Body of pancreas (tissue), 4 donors: ENCODE measurements at regions not wholly inside any gene's neighbourhood (a gene's known extent, or its start where the extent isn't known, plus 50 kb on each side); places are given as distances from the start of the nearest gene placed in this dataset.
A peak's percentile ranks its signal among the peaks of the same experiment; 100 is the strongest.

Source experiments
- ATAC-seq: fragments of 150-250 bp; one replicate; pipeline ENCODE4 v1.9.1; 2016
- DNase-seq, 4 donors: peaks; one replicate each; pipeline ENCODE4 v3.0.0-alpha.2; 2019
- H3K27ac ChIP-seq, 4 donors: fragments of 200-600 bp; sonication (generic); 1 replicate in 3 of 4; 2 replicates in 1 of 4; pipeline versions ENCODE4 v1.5.1 to v1.6.1; 2016 to 2019; ENCODE audit warnings: mild to moderate bottlenecking in 1 of 4, mixed read lengths in 1 of 4, moderate library complexity in 1 of 4
- H3K27me3 ChIP-seq, 2 donors: fragments of 200-600 bp; sonication (generic); one replicate each; pipeline ENCODE4 v1.6.0; 2016; ENCODE audit warnings: mild to moderate bottlenecking in 1 of 2
- H3K36me3 ChIP-seq, 2 donors: fragments of 200-600 bp; sonication (generic); replicated peaks in 1 of 2; 2 replicates each; pipeline ENCODE4 v1.5.1; 2016; ENCODE audit warnings: low read depth in 2 of 2; ENCODE audit not compliant: insufficient read depth in 1 of 2
- H3K4me1 ChIP-seq: fragments of 200-600 bp; sonication (generic); one replicate; pipeline ENCODE4 v1.6.0; 2016
- H3K4me3 ChIP-seq, 2 donors: fragments of 200-600 bp; sonication (generic); 1 replicate in 1 of 2; 2 replicates in 1 of 2; pipeline ENCODE4 v1.5.1; 2016 to 2019
- H3K9me3 ChIP-seq, 3 donors: fragments of 200-600 bp; sonication (generic); 1 replicate in 2 of 3; 2 replicates in 1 of 3; pipeline ENCODE4 v1.5.1; 2016
- POLR2A ChIP-seq, 3 donors: fragments of 450-650 bp; IDR thresholded peaks; one replicate each; pipeline ENCODE4 v1.6.1; 2016; ENCODE audit warnings: antibody characterized with exemption in 3 of 3, mild to moderate bottlenecking in 2 of 3
- WGBS, 2 donors: methylation state at CpG; one replicate each; pipeline ENCODE4 v1.1.5; 2017; 5-methylcytosine and 5-hydroxymethylcytosine counted together
- intact Hi-C: fragments of 100-400 bp; cut with DNase I; formaldehyde crosslinking; loops from one replicate; pipeline ENCODE4 v1.15.1; 2023
- TF ChIP-seq, protein P1 (sequence below), 7 experiments: fragments of 450-650 bp in 4 of 7; fragments of 200-600 bp in 3 of 7; sonication (generic) in 3 of 7; IDR thresholded peaks; one replicate each; pipeline ENCODE4 v1.5.1; 2016 to 2019; ENCODE audit warnings: antibody characterized with exemption in 7 of 7

DNA sequence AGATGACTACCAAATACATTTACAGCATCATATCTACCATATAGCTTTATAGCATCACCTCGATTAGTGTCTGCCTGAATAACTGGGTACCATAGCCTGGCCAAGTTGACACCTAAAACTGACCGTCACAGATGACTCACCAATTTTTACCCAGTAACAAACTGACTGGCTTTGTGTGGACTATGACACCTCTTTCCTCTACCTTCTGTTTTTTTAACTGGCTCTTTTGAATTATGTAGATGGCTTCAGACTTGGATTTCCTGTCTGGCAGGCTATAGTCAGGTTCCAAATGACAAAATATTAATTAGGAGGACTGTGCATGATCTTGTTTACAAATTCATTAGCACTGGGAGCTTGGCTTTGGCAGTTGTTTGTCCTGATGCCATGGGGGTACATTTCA lies 360.3 kb downstream of the TGFB2 start:
- ATAC-seq (no peak), DNase-seq (no peak)
- Histone ChIP-seq H3K27me3 (no peaks in the 10 kb centered on the region), H3K9me3 (no peaks in the 10 kb centered on the region), H3K4me3 (no peak overlapping the region), H3K27ac (no peak overlapping the region), H3K36me3 (no peaks in the 10 kb centered on the region), H3K4me1 (no peaks in the 10 kb centered on the region)
- 85 to 88% methylated on average over 2 of the region's 2 CpGs for WGBS, 2 donors
- intact Hi-C loops: no loop called here
- TF ChIP-seq, protein P1, sequence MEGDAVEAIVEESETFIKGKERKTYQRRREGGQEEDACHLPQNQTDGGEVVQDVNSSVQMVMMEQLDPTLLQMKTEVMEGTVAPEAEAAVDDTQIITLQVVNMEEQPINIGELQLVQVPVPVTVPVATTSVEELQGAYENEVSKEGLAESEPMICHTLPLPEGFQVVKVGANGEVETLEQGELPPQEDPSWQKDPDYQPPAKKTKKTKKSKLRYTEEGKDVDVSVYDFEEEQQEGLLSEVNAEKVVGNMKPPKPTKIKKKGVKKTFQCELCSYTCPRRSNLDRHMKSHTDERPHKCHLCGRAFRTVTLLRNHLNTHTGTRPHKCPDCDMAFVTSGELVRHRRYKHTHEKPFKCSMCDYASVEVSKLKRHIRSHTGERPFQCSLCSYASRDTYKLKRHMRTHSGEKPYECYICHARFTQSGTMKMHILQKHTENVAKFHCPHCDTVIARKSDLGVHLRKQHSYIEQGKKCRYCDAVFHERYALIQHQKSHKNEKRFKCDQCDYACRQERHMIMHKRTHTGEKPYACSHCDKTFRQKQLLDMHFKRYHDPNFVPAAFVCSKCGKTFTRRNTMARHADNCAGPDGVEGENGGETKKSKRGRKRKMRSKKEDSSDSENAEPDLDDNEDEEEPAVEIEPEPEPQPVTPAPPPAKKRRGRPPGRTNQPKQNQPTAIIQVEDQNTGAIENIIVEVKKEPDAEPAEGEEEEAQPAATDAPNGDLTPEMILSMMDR (IDR thresholded peaks at IDR 0.05): no peak
- no peak for TF ChIP-seq POLR2A (IDR thresholded peaks at IDR 0.05)

GRCh38 chr1:218705911-218706893 lies 361.1 kb downstream of the TGFB2 start:
- peak overlapping the region in 1 of 4 donors; percentile 23 for H3K27ac ChIP-seq
- H3K4me3 ChIP-seq: no peak overlapping the region
- no peaks in the 10 kb centered on the region for H3K4me1 ChIP-seq
- DNase-seq (peak in 1 of 4 donors; percentile 5), ATAC-seq (peak; percentile 30)
- intact Hi-C loops: no loop called here
- no peak for TF ChIP-seq POLR2A (IDR thresholded peaks at IDR 0.05)
- TF ChIP-seq, protein P1 (IDR thresholded peaks at IDR 0.05): no peak
- H3K9me3 ChIP-seq: no peaks in the 10 kb centered on the region
- H3K36me3 ChIP-seq: no peaks in the 10 kb centered on the region
- no peaks in the 10 kb centered on the region for H3K27me3 ChIP-seq
- WGBS, 2 donors: 30 to 31% methylated on average over 7 of the region's 7 CpGs

- TF ChIP-seq, protein P1 (IDR thresholded peaks at IDR 0.05): no peak
- TF ChIP-seq POLR2A (IDR thresholded peaks at IDR 0.05): no peak
- Histone ChIP-seq H3K4me3 (no peak overlapping the region), H3K27ac (no peak overlapping the region), H3K9me3 (no peaks in the 10 kb centered on the region), H3K36me3 (no peaks in the 10 kb centered on the region), H3K4me1 (no peaks in the 10 kb centered on the region), H3K27me3 (no peaks in the 10 kb centered on the region)
- 42 to 50% methylated on average over 1 of the region's 1 CpG for WGBS, 2 donors
- DNase-seq: no peak
- intact Hi-C loops: no loop called here
- no peak for ATAC-seq
Observed at GRCh38 chr1:218711001-218711400, 365.9 kb downstream of the TGFB2 start.

GRCh38 chr1:218711884-218712674 lies 366.9 kb downstream of the TGFB2 start:
- Histone ChIP-seq H3K27me3 (no peaks in the 10 kb centered on the region), H3K9me3 (no peaks in the 10 kb centered on the region), H3K4me1 (no peaks in the 10 kb centered on the region), H3K27ac (no peak overlapping the region), H3K36me3 (no peaks in the 10 kb centered on the region), H3K4me3 (no peak overlapping the region)
- ATAC-seq (no peak), DNase-seq (peak in 2 of 4 donors; percentile 11 to 13)
- 80 to 81% methylated on average over 9 of the region's 9 CpGs for WGBS, 2 donors
- intact Hi-C loops: no loop called here
- TF ChIP-seq, protein P1 (IDR thresholded peaks at IDR 0.05): no peak
- no peak for TF ChIP-seq POLR2A (IDR thresholded peaks at IDR 0.05)
